RWPE2 (cell line): ENCODE measurements at regions not wholly inside any gene's neighbourhood (a gene's known extent, or its start where the extent isn't known, plus 50 kb on each side); places are given as distances from the start of the nearest gene placed in this dataset.

Experiments
- ATAC-seq: fragments of 200-7000 bp; cut with Tn5 transposase; 3 replicates; pipeline ENCODE4 v1.9.1; 2021; ENCODE audit warnings: low read depth
- DNase-seq: peaks from one replicate; pipeline ENCODE4 v3.0.0-alpha.2; 2020; ENCODE audit warnings: low spot score
- H3K27ac ChIP-seq: fragments of 450-650 bp; 2 replicates; pipeline ENCODE4 v1.5.1; 2017; ENCODE audit warnings: mild to moderate bottlenecking; ENCODE audit not compliant: poor library complexity, severe bottlenecking
- H3K27me3 ChIP-seq: fragments of 250-450 bp; sonication (Bioruptor Pico); 2 replicates; pipeline ENCODE4 v1.5.1; 2021; ENCODE audit warnings: mild to moderate bottlenecking, moderate library complexity; ENCODE audit not compliant: insufficient read depth, poor library complexity, severe bottlenecking
- H3K36me3 ChIP-seq: fragments of 250-450 bp; sonication (Bioruptor Pico); 2 replicates; pipeline ENCODE4 v1.5.1; 2020; ENCODE audit warnings: low read depth, mild to moderate bottlenecking, moderate library complexity
- H3K4me1 ChIP-seq: fragments of 250-450 bp; sonication (Bioruptor Pico); 2 replicates; pipeline ENCODE4 v1.5.1; 2021; ENCODE audit warnings: mild to moderate bottlenecking, moderate library complexity; ENCODE audit not compliant: insufficient read depth, poor library complexity, severe bottlenecking
- H3K4me3 ChIP-seq: fragments of 250-450 bp; sonication (Bioruptor Pico); 2 replicates; pipeline ENCODE4 v1.5.1; 2021; ENCODE audit warnings: mild to moderate bottlenecking, moderate library complexity; ENCODE audit not compliant: severe bottlenecking
- H3K9me3 ChIP-seq: fragments of 250-450 bp; sonication (Bioruptor Pico); 2 replicates; pipeline ENCODE4 v1.5.1; 2021; ENCODE audit warnings: mild to moderate bottlenecking, moderate library complexity; ENCODE audit not compliant: severe bottlenecking
- CTCF ChIP-seq: fragments of 450-650 bp; IDR thresholded peaks from one replicate; pipeline ENCODE4 v1.5.1; 2017; ENCODE audit warnings: mild to moderate bottlenecking, moderate library complexity; ENCODE audit not compliant: poor library complexity, severe bottlenecking

GRCh38 chr22:46087816-46088277 is 62.5 kb upstream of the PPARA start:
- H3K36me3 ChIP-seq = peaks cover 90% of the 10 kb centered on the region
- peak; percentile 19 for ATAC-seq

GRCh38 chr22:46088541-46089311 is 61.6 kb upstream of the PPARA start:
- TF ChIP-seq CTCF = no peak
- peaks cover 90% of the 10 kb centered on the region for H3K36me3 ChIP-seq
- no peaks in the 10 kb centered on the region for H3K9me3 ChIP-seq
- H3K27me3 ChIP-seq = no peaks in the 10 kb centered on the region
- H3K4me3 ChIP-seq = peak overlapping the region; percentile 64
- DNase-seq (no peak), ATAC-seq (no peak)
- H3K27ac ChIP-seq = peak overlapping the region; percentile 99
- H3K4me1 ChIP-seq = peaks cover 53% of the 10 kb centered on the region

More at GRCh38 chr22:46087816-46088277, 62.5 kb upstream of the PPARA start:
- Histone ChIP-seq H3K9me3 (no peaks in the 10 kb centered on the region), H3K4me1 (peaks cover 59% of the 10 kb centered on the region), H3K27me3 (no peaks in the 10 kb centered on the region), H3K4me3 (peak overlapping the region; percentile 64), H3K27ac (peak overlapping the region; percentile 99)
- peak; percentile 82 for DNase-seq
- no peak for TF ChIP-seq CTCF

GRCh38 chr22:46089426-46090035 is 60.8 kb upstream of the PPARA start:
- no peak overlapping the region for H3K4me3 ChIP-seq
- H3K4me1 ChIP-seq = peaks cover 45% of the 10 kb centered on the region
- no peaks in the 10 kb centered on the region for H3K9me3 ChIP-seq
- no peak for ATAC-seq
- no peak for TF ChIP-seq CTCF
- H3K27ac ChIP-seq = peak overlapping the region; percentile 99
- peaks cover 90% of the 10 kb centered on the region for H3K36me3 ChIP-seq
- no peaks in the 10 kb centered on the region for H3K27me3 ChIP-seq
- peak; percentile 57 for DNase-seq

GRCh38 chr22:46090036-46090591 is 60.2 kb upstream of the PPARA start:
- no peak overlapping the region for H3K4me3 ChIP-seq
- peaks cover 92% of the 10 kb centered on the region for H3K36me3 ChIP-seq
- no peak for TF ChIP-seq CTCF
- ATAC-seq (no peak), DNase-seq (peak; percentile 59)
- H3K27ac ChIP-seq = peak overlapping the region; percentile 99
- no peaks in the 10 kb centered on the region for H3K9me3 ChIP-seq
- peaks cover 42% of the 10 kb centered on the region for H3K4me1 ChIP-seq
- H3K27me3 ChIP-seq = no peaks in the 10 kb centered on the region
